Activated CD4-positive, alpha-beta memory T cell treated with anti-CD3 and anti-CD28 coated beads for 36 hours (primary cell): ENCODE measurements at regions not wholly inside any gene's neighbourhood (a gene's known extent, or its start where the extent isn't known, plus 50 kb on each side); places are given as distances from the start of the nearest gene placed in this dataset.

ENCODE experiments used
- CTCF ChIA-PET: fragments of 350-600 bp; sonication (Branson Sonifier 250); formaldehyde crosslinking; loops from one replicate; lab custom pipeline; 2021; ENCODE audit warnings: antibody characterized with exemption, inconsistent platforms; lab: Charles Lee
- POLR2A ChIA-PET: fragments of 350-600 bp; sonication (Branson Sonifier 250); formaldehyde crosslinking; loops from one replicate; lab custom pipeline; 2021; ENCODE audit warnings: antibody characterized with exemption; lab: Charles Lee
- DNase-seq: peaks from one replicate; pipeline ENCODE4 v3.0.0-alpha.2; 2020
- H3K27ac Mint-ChIP-seq: one replicate; pipeline ENCODE4 v1.8.0; 2021; ENCODE audit warnings: mixed read lengths
- H3K27me3 Mint-ChIP-seq: one replicate; pipeline ENCODE4 v1.8.0; 2021; ENCODE audit warnings: mixed read lengths
- H3K36me3 Mint-ChIP-seq: one replicate; pipeline ENCODE4 v1.8.0; 2021; ENCODE audit warnings: mixed read lengths
- H3K4me1 Mint-ChIP-seq: one replicate; pipeline ENCODE4 v1.8.0; 2021; ENCODE audit warnings: low read depth, mixed read lengths
- H3K4me3 Mint-ChIP-seq: one replicate; pipeline ENCODE4 v1.8.0; 2021; ENCODE audit warnings: mild to moderate bottlenecking, mixed read lengths
- H3K9me3 Mint-ChIP-seq: one replicate; pipeline ENCODE4 v1.8.0; 2021; ENCODE audit warnings: mixed read lengths
- intact Hi-C: fragments of 100-400 bp; cut with micrococcal nuclease; formaldehyde crosslinking; loops from one replicate; pipeline ENCODE4 v1.15.1; 2023

GRCh38 chr7:33661430-33662160, 243.7 kb upstream of the BMPER start:
- intact Hi-C loops = no loop called here
- Mint-ChIP-seq H3K4me3 (no peak overlapping the region), H3K27me3 (no peaks in the 10 kb centered on the region), H3K36me3 (no peaks in the 10 kb centered on the region), H3K27ac (no peak overlapping the region), H3K4me1 (peaks cover 3% of the 10 kb centered on the region), H3K9me3 (no peaks in the 10 kb centered on the region)
- ChIA-PET POLR2A (no interaction called here), CTCF (no interaction called here)
- DNase-seq = no peak

GRCh38 chr7:33666531-33666930, 238.8 kb upstream of the BMPER start:
- CTCF ChIA-PET = no interaction called here

GRCh38 chr7:33667196-33667595, 238.1 kb upstream of the BMPER start:
- intact Hi-C loops = no loop called here
- CTCF ChIA-PET = no interaction called here
- H3K4me1 Mint-ChIP-seq = no peaks in the 10 kb centered on the region
- H3K27ac Mint-ChIP-seq = no peak overlapping the region
- no peaks in the 10 kb centered on the region for H3K9me3 Mint-ChIP-seq
- DNase-seq = no peak
- peaks cover 2% of the 10 kb centered on the region for H3K36me3 Mint-ChIP-seq
- no peaks in the 10 kb centered on the region for H3K27me3 Mint-ChIP-seq
- H3K4me3 Mint-ChIP-seq = no peak overlapping the region
- POLR2A ChIA-PET = no interaction called here

More at GRCh38 chr7:33666531-33666930, 238.8 kb upstream of the BMPER start:
- Mint-ChIP-seq H3K4me1 (peaks cover 1% of the 10 kb centered on the region), H3K9me3 (no peaks in the 10 kb centered on the region), H3K36me3 (no peaks in the 10 kb centered on the region), H3K27ac (no peak overlapping the region), H3K27me3 (no peaks in the 10 kb centered on the region), H3K4me3 (no peak overlapping the region)
- intact Hi-C loops = no loop called here
- POLR2A ChIA-PET = no interaction called here
- DNase-seq = no peak

- ChIA-PET POLR2A (no interaction called here), CTCF (no interaction called here)
- intact Hi-C loops = no loop called here
- no peak for DNase-seq
- no peak overlapping the region for H3K4me3 Mint-ChIP-seq
- no peak overlapping the region for H3K27ac Mint-ChIP-seq
- H3K9me3 Mint-ChIP-seq = no peaks in the 10 kb centered on the region
- peaks cover 2% of the 10 kb centered on the region for H3K36me3 Mint-ChIP-seq
- H3K27me3 Mint-ChIP-seq = no peaks in the 10 kb centered on the region
- H3K4me1 Mint-ChIP-seq = no peaks in the 10 kb centered on the region
These were observed 236.1 kb upstream of the BMPER start for GRCh38 chr7:33669251-33669670.

GRCh38 chr7:33671531-33672262, 233.6 kb upstream of the BMPER start:
- CTCF ChIA-PET = no interaction called here
- no peaks in the 10 kb centered on the region for H3K4me1 Mint-ChIP-seq
- no peak overlapping the region for H3K4me3 Mint-ChIP-seq
- intact Hi-C loops = no loop called here
- H3K27ac Mint-ChIP-seq = no peak overlapping the region
- no peak for DNase-seq
- POLR2A ChIA-PET = interaction anchor here (0.5 kb wide), 1 partner anchor 10 kb away, joined by 3 read pairs; no protein-coding TSS in a partner anchor
- H3K36me3 Mint-ChIP-seq = peaks cover 2% of the 10 kb centered on the region
- no peaks in the 10 kb centered on the region for H3K9me3 Mint-ChIP-seq
- no peaks in the 10 kb centered on the region for H3K27me3 Mint-ChIP-seq

- no peak for DNase-seq
- Mint-ChIP-seq H3K36me3 (peaks cover 2% of the 10 kb centered on the region), H3K27me3 (no peaks in the 10 kb centered on the region), H3K9me3 (no peaks in the 10 kb centered on the region), H3K4me3 (no peak overlapping the region), H3K27ac (no peak overlapping the region), H3K4me1 (no peaks in the 10 kb centered on the region)
- intact Hi-C loops = no loop called here
- POLR2A ChIA-PET = no interaction called here
- CTCF ChIA-PET = no interaction called here
These were observed 232.2 kb upstream of the BMPER start for GRCh38 chr7:33673029-33673700.

- ChIA-PET CTCF (no interaction called here), POLR2A (no interaction called here)
- Mint-ChIP-seq H3K9me3 (peaks cover 9% of the 10 kb centered on the region), H3K27ac (no peak overlapping the region), H3K36me3 (peaks cover 9% of the 10 kb centered on the region), H3K4me3 (no peak overlapping the region), H3K27me3 (no peaks in the 10 kb centered on the region), H3K4me1 (no peaks in the 10 kb centered on the region)
- DNase-seq = no peak
- intact Hi-C loops = no loop called here
These were observed 230.4 kb upstream of the BMPER start for GRCh38 chr7:33674804-33675411.

- Mint-ChIP-seq H3K9me3 (peaks cover 10% of the 10 kb centered on the region), H3K36me3 (peaks cover 12% of the 10 kb centered on the region), H3K27me3 (no peaks in the 10 kb centered on the region), H3K4me3 (no peak overlapping the region), H3K4me1 (no peaks in the 10 kb centered on the region), H3K27ac (no peak overlapping the region)
- no peak for DNase-seq
- intact Hi-C loops = no loop called here
- ChIA-PET CTCF (no interaction called here), POLR2A (no interaction called here)
These were observed 227.8 kb upstream of the BMPER start for GRCh38 chr7:33677556-33677955.

GRCh38 chr7:33678569-33679335, 226.6 kb upstream of the BMPER start:
- Mint-ChIP-seq H3K4me1 (no peaks in the 10 kb centered on the region), H3K27me3 (no peaks in the 10 kb centered on the region), H3K9me3 (peaks cover 10% of the 10 kb centered on the region), H3K4me3 (no peak overlapping the region), H3K36me3 (peaks cover 15% of the 10 kb centered on the region), H3K27ac (no peak overlapping the region)
- DNase-seq = no peak
- CTCF ChIA-PET = no interaction called here
- POLR2A ChIA-PET = no interaction called here
- intact Hi-C loops = no loop called here

- DNase-seq = no peak
- peaks cover 23% of the 10 kb centered on the region for H3K36me3 Mint-ChIP-seq
- H3K27me3 Mint-ChIP-seq = no peaks in the 10 kb centered on the region
- peaks cover 14% of the 10 kb centered on the region for H3K9me3 Mint-ChIP-seq
- ChIA-PET POLR2A (no interaction called here), CTCF (no interaction called here)
- H3K27ac Mint-ChIP-seq = no peak overlapping the region
- no peaks in the 10 kb centered on the region for H3K4me1 Mint-ChIP-seq
- no peak overlapping the region for H3K4me3 Mint-ChIP-seq
- intact Hi-C loops = no loop called here
These were observed 224.7 kb upstream of the BMPER start for GRCh38 chr7:33680682-33681081.

- intact Hi-C loops = no loop called here
- Mint-ChIP-seq H3K9me3 (peaks cover 20% of the 10 kb centered on the region), H3K36me3 (peaks cover 22% of the 10 kb centered on the region), H3K27me3 (no peaks in the 10 kb centered on the region), H3K4me1 (no peaks in the 10 kb centered on the region), H3K4me3 (no peak overlapping the region), H3K27ac (no peak overlapping the region)
- POLR2A ChIA-PET = no interaction called here
- CTCF ChIA-PET = no interaction called here
- DNase-seq = no peak
These were observed 219.8 kb upstream of the BMPER start for GRCh38 chr7:33685503-33685902.
